ENCODE measurements at regions not wholly inside any gene's neighbourhood (a gene's known extent, or its start where the extent isn't known, plus 50 kb on each side); places are given as distances from the start of the nearest gene placed in this dataset.

GRCh38 chr1:168794057-168794456 is 65.1 kb upstream of the DPT start:
- no peak for TF ChIP-seq CTCF (conservative IDR thresholded peaks at IDR 0.05; ENCODE audit: low read length)
- no peak for TF ChIP-seq EZH2phosphoT487 (IDR thresholded peaks at IDR 0.05; ENCODE audit: borderline replicate concordance, low read depth, low read length)
